Transverse colon (tissue), 4 donors: ENCODE measurements at regions not wholly inside any gene's neighbourhood (a gene's known extent, or its start where the extent isn't known, plus 50 kb on each side); places are given as distances from the start of the nearest gene placed in this dataset.

Experiments used
- EP300 ChIP-seq: sonication (generic); formaldehyde crosslinking; IDR thresholded peaks from one replicate; pipeline ENCODE4 v1.6.1; 2017; ENCODE audit warnings: antibody characterized with exemption, low read depth
- POLR2A ChIP-seq: fragments of 450-650 bp; IDR thresholded peaks from one replicate; pipeline ENCODE4 v1.6.1; 2016; ENCODE audit warnings: antibody characterized with exemption, mild to moderate bottlenecking, moderate library complexity
- POLR2AphosphoS5 ChIP-seq, 3 donors: sonication (generic); formaldehyde crosslinking; IDR thresholded peaks; one replicate each; pipeline ENCODE4 v1.6.1; 2016; ENCODE audit warnings: antibody characterized with exemption in 3 of 3
- TF ChIP-seq, protein P1 (sequence below), 5 experiments: fragments of 200-600 bp in 3 of 5; fragments of 450-650 bp in 2 of 5; sonication (generic) in 3 of 5; IDR thresholded peaks; 1 replicate in 2 of 5; 2 replicates in 3 of 5; pipeline ENCODE4 v1.5.1; 2016 to 2017; ENCODE audit warnings: antibody characterized with exemption in 5 of 5, inconsistent platforms in 3 of 5, mild to moderate bottlenecking in 2 of 5, moderate library complexity in 1 of 5

DNA sequence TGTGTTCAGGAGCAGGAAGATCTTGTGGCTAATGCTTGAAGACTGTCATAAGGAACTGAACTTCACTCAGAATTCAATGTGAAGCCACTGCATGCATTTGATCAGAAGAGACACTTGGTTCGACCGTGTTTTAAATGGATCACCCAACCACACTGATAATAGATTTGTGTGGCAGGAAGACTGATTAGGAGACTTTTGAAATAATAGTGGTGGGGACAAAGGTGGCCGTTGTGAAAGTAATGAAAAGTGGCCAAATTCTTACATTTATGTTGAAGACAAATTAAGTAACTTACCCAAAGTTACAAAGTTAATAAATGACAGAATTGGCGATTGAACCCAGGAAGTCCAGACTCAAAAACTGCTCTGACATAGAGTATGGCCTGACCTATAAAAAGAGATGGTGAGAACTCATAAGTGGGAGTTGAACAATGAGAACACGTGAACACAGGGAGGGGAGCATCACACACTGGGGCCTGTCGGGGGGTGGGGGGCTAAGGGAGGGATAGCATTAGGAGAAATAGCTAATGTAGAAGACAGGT lies 286.9 kb upstream of the DNAJC19 start:
- TF ChIP-seq POLR2A (no peak), EP300 (no peak), POLR2AphosphoS5 (IDR thresholded peaks at IDR 0.05) (no peak)
- TF ChIP-seq, protein P1, sequence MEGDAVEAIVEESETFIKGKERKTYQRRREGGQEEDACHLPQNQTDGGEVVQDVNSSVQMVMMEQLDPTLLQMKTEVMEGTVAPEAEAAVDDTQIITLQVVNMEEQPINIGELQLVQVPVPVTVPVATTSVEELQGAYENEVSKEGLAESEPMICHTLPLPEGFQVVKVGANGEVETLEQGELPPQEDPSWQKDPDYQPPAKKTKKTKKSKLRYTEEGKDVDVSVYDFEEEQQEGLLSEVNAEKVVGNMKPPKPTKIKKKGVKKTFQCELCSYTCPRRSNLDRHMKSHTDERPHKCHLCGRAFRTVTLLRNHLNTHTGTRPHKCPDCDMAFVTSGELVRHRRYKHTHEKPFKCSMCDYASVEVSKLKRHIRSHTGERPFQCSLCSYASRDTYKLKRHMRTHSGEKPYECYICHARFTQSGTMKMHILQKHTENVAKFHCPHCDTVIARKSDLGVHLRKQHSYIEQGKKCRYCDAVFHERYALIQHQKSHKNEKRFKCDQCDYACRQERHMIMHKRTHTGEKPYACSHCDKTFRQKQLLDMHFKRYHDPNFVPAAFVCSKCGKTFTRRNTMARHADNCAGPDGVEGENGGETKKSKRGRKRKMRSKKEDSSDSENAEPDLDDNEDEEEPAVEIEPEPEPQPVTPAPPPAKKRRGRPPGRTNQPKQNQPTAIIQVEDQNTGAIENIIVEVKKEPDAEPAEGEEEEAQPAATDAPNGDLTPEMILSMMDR (IDR thresholded peaks at IDR 0.05) = no peak
